ENCODE measurements at regions not wholly inside any gene's neighbourhood (a gene's known extent, or its start where the extent isn't known, plus 50 kb on each side); places are given as distances from the start of the nearest gene placed in this dataset.

- H3K27me3 ChIP-seq (replicated peaks; ENCODE audit: control insufficient read depth, insufficient read depth, low read length, poor library complexity, severe bottlenecking): no peaks in the 10 kb centered on the region
- no peak overlapping the region for H3K4me3 ChIP-seq (ENCODE audit: insufficient read depth, low read depth, low read length, poor library complexity, severe bottlenecking)
- no peaks in the 10 kb centered on the region for H3K36me3 ChIP-seq (ENCODE audit: control insufficient read depth, insufficient read depth, low read length)
- no peaks in the 10 kb centered on the region for H3K4me1 ChIP-seq (ENCODE audit: control insufficient read depth, insufficient read depth, low read length, poor library complexity, severe bottlenecking)
- H3K27ac ChIP-seq (ENCODE audit: insufficient read depth, low read length, poor library complexity, severe bottlenecking): no peak overlapping the region
- H3K9me3 ChIP-seq (ENCODE audit: control insufficient read depth, low read length): no peaks in the 10 kb centered on the region
- no peak for DNase-seq
Measured at GRCh38 chr14:86798330-86798729, 1194.7 kb downstream of the GALC start.

- Histone ChIP-seq H3K4me1 (ENCODE audit: control insufficient read depth, insufficient read depth, low read length, poor library complexity, severe bottlenecking) (no peaks in the 10 kb centered on the region), H3K36me3 (ENCODE audit: control insufficient read depth, insufficient read depth, low read length) (no peaks in the 10 kb centered on the region), H3K27ac (ENCODE audit: insufficient read depth, low read length, poor library complexity, severe bottlenecking) (no peak overlapping the region), H3K27me3 (replicated peaks; ENCODE audit: control insufficient read depth, insufficient read depth, low read length, poor library complexity, severe bottlenecking) (no peaks in the 10 kb centered on the region), H3K4me3 (ENCODE audit: insufficient read depth, low read depth, low read length, poor library complexity, severe bottlenecking) (no peak overlapping the region), H3K9me3 (ENCODE audit: control insufficient read depth, low read length) (no peaks in the 10 kb centered on the region)
- no peak for DNase-seq
Measured at GRCh38 chr14:86797075-86797351, 1196.0 kb downstream of the GALC start.

- Histone ChIP-seq H3K36me3 (ENCODE audit: control insufficient read depth, insufficient read depth, low read length) (no peaks in the 10 kb centered on the region), H3K4me1 (ENCODE audit: control insufficient read depth, insufficient read depth, low read length, poor library complexity, severe bottlenecking) (no peaks in the 10 kb centered on the region), H3K27ac (ENCODE audit: insufficient read depth, low read length, poor library complexity, severe bottlenecking) (no peak overlapping the region), H3K27me3 (replicated peaks; ENCODE audit: control insufficient read depth, insufficient read depth, low read length, poor library complexity, severe bottlenecking) (no peaks in the 10 kb centered on the region), H3K9me3 (ENCODE audit: control insufficient read depth, low read length) (no peaks in the 10 kb centered on the region), H3K4me3 (ENCODE audit: insufficient read depth, low read depth, low read length, poor library complexity, severe bottlenecking) (no peak overlapping the region)
- DNase-seq: no peak
Measured at GRCh38 chr14:86796221-86797074, 1196.5 kb downstream of the GALC start.

DNA sequence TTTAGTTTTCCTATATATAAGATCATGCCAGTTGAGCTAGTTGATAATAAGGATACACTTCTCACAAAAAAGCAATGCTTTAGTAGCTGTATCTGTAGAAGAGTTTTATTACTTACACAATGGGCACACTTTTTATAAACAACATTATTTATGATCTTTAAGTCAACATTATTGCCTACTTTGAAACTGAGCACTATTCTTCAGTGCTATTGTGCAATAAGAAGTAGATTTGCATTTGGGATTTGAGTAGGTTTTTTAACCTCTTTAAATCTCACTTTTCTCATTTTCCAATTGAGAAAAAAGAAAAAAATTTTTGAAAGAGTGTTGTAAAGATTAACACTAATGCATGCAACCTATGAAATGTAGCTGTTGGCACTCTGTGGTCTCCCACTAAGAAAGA lies 1198.3 kb downstream of the GALC start:
- Histone ChIP-seq H3K9me3 (ENCODE audit: control insufficient read depth, low read length) (no peaks in the 10 kb centered on the region), H3K4me3 (ENCODE audit: insufficient read depth, low read depth, low read length, poor library complexity, severe bottlenecking) (no peak overlapping the region), H3K4me1 (ENCODE audit: control insufficient read depth, insufficient read depth, low read length, poor library complexity, severe bottlenecking) (no peaks in the 10 kb centered on the region), H3K36me3 (ENCODE audit: control insufficient read depth, insufficient read depth, low read length) (no peaks in the 10 kb centered on the region), H3K27ac (ENCODE audit: insufficient read depth, low read length, poor library complexity, severe bottlenecking) (no peak overlapping the region), H3K27me3 (replicated peaks; ENCODE audit: control insufficient read depth, insufficient read depth, low read length, poor library complexity, severe bottlenecking) (no peaks in the 10 kb centered on the region)
- no peak for DNase-seq

- no peak overlapping the region for H3K27ac ChIP-seq (ENCODE audit: insufficient read depth, low read length, poor library complexity, severe bottlenecking)
- no peak for DNase-seq
- H3K36me3 ChIP-seq (ENCODE audit: control insufficient read depth, insufficient read depth, low read length): no peaks in the 10 kb centered on the region
- no peaks in the 10 kb centered on the region for H3K4me1 ChIP-seq (ENCODE audit: control insufficient read depth, insufficient read depth, low read length, poor library complexity, severe bottlenecking)
- no peak overlapping the region for H3K4me3 ChIP-seq (ENCODE audit: insufficient read depth, low read depth, low read length, poor library complexity, severe bottlenecking)
- H3K9me3 ChIP-seq (ENCODE audit: control insufficient read depth, low read length): no peaks in the 10 kb centered on the region
- H3K27me3 ChIP-seq (replicated peaks; ENCODE audit: control insufficient read depth, insufficient read depth, low read length, poor library complexity, severe bottlenecking): no peaks in the 10 kb centered on the region
Measured at GRCh38 chr14:86790408-86791364, 1202.3 kb downstream of the GALC start.

- Histone ChIP-seq H3K4me1 (ENCODE audit: control insufficient read depth, insufficient read depth, low read length, poor library complexity, severe bottlenecking) (no peaks in the 10 kb centered on the region), H3K27me3 (replicated peaks; ENCODE audit: control insufficient read depth, insufficient read depth, low read length, poor library complexity, severe bottlenecking) (no peaks in the 10 kb centered on the region), H3K36me3 (ENCODE audit: control insufficient read depth, insufficient read depth, low read length) (no peaks in the 10 kb centered on the region), H3K9me3 (ENCODE audit: control insufficient read depth, low read length) (no peaks in the 10 kb centered on the region), H3K27ac (ENCODE audit: insufficient read depth, low read length, poor library complexity, severe bottlenecking) (no peak overlapping the region), H3K4me3 (ENCODE audit: insufficient read depth, low read depth, low read length, poor library complexity, severe bottlenecking) (no peak overlapping the region)
- no peak for DNase-seq
Measured at GRCh38 chr14:86788224-86788623, 1204.8 kb downstream of the GALC start.

DNA sequence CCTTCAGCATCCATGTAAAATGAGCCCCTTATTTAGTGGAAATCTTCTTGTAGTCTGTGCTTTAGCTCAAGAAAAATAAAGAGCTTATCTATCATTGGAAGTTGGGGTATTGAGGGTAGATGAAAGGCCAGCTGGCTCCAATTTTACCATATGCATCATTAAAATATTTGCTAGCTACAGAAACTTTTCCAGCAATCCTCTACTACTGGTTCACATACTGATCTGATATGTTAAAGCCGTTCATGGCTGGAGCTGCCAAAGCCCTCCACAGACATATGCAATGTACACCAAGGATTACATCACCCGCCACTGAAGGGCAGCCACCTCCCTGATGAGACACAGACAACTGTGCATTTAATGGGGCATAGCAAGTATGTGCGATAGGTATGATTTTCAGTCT lies 1205.3 kb downstream of the GALC start:
- no peaks in the 10 kb centered on the region for H3K9me3 ChIP-seq (ENCODE audit: control insufficient read depth, low read length)
- H3K36me3 ChIP-seq (ENCODE audit: control insufficient read depth, insufficient read depth, low read length): no peaks in the 10 kb centered on the region
- H3K4me1 ChIP-seq (ENCODE audit: control insufficient read depth, insufficient read depth, low read length, poor library complexity, severe bottlenecking): no peaks in the 10 kb centered on the region
- H3K27me3 ChIP-seq (replicated peaks; ENCODE audit: control insufficient read depth, insufficient read depth, low read length, poor library complexity, severe bottlenecking): no peaks in the 10 kb centered on the region
- no peak for DNase-seq
- no peak overlapping the region for H3K4me3 ChIP-seq (ENCODE audit: insufficient read depth, low read depth, low read length, poor library complexity, severe bottlenecking)
- no peak overlapping the region for H3K27ac ChIP-seq (ENCODE audit: insufficient read depth, low read length, poor library complexity, severe bottlenecking)

DNA sequence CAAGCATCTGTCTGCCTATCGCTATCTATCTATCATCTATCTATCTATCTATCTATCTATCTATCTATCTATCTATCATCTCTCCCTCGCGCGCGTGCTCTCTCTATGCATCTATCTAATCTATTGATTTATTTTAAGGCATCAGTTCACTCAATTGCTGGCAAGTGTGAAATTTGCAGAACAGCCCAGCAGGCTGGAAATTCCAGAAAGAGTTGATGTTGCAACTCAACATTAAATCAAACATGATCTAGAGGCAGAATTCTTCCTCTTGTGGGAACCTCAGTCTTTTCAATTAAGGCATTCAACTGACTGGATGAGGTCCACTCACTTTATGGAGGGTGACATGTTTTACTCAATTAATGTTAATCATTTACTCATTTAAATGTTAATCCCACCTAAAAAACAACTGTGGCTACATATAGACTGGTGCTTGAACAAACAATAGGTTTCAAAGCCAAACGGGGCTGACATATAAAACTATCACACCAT lies 1210.8 kb downstream of the GALC start:
- no peak for DNase-seq
- no peaks in the 10 kb centered on the region for H3K36me3 ChIP-seq (ENCODE audit: control insufficient read depth, insufficient read depth, low read length)
- no peaks in the 10 kb centered on the region for H3K27me3 ChIP-seq (replicated peaks; ENCODE audit: control insufficient read depth, insufficient read depth, low read length, poor library complexity, severe bottlenecking)
- no peak overlapping the region for H3K4me3 ChIP-seq (ENCODE audit: insufficient read depth, low read depth, low read length, poor library complexity, severe bottlenecking)
- H3K9me3 ChIP-seq (ENCODE audit: control insufficient read depth, low read length): no peaks in the 10 kb centered on the region
- no peak overlapping the region for H3K27ac ChIP-seq (ENCODE audit: insufficient read depth, low read length, poor library complexity, severe bottlenecking)
- no peaks in the 10 kb centered on the region for H3K4me1 ChIP-seq (ENCODE audit: control insufficient read depth, insufficient read depth, low read length, poor library complexity, severe bottlenecking)

- Histone ChIP-seq H3K4me1 (ENCODE audit: control insufficient read depth, insufficient read depth, low read length, poor library complexity, severe bottlenecking) (no peaks in the 10 kb centered on the region), H3K27ac (ENCODE audit: insufficient read depth, low read length, poor library complexity, severe bottlenecking) (no peak overlapping the region), H3K36me3 (ENCODE audit: control insufficient read depth, insufficient read depth, low read length) (no peaks in the 10 kb centered on the region), H3K9me3 (ENCODE audit: control insufficient read depth, low read length) (no peaks in the 10 kb centered on the region), H3K27me3 (replicated peaks; ENCODE audit: control insufficient read depth, insufficient read depth, low read length, poor library complexity, severe bottlenecking) (no peaks in the 10 kb centered on the region), H3K4me3 (ENCODE audit: insufficient read depth, low read depth, low read length, poor library complexity, severe bottlenecking) (no peak overlapping the region)
- DNase-seq: no peak
Measured at GRCh38 chr14:86780876-86781510, 1212.0 kb downstream of the GALC start.
